ENCODE measurements at regions not wholly inside any gene's neighbourhood (a gene's known extent, or its start where the extent isn't known, plus 50 kb on each side); places are given as distances from the start of the nearest gene placed in this dataset.

DNA sequence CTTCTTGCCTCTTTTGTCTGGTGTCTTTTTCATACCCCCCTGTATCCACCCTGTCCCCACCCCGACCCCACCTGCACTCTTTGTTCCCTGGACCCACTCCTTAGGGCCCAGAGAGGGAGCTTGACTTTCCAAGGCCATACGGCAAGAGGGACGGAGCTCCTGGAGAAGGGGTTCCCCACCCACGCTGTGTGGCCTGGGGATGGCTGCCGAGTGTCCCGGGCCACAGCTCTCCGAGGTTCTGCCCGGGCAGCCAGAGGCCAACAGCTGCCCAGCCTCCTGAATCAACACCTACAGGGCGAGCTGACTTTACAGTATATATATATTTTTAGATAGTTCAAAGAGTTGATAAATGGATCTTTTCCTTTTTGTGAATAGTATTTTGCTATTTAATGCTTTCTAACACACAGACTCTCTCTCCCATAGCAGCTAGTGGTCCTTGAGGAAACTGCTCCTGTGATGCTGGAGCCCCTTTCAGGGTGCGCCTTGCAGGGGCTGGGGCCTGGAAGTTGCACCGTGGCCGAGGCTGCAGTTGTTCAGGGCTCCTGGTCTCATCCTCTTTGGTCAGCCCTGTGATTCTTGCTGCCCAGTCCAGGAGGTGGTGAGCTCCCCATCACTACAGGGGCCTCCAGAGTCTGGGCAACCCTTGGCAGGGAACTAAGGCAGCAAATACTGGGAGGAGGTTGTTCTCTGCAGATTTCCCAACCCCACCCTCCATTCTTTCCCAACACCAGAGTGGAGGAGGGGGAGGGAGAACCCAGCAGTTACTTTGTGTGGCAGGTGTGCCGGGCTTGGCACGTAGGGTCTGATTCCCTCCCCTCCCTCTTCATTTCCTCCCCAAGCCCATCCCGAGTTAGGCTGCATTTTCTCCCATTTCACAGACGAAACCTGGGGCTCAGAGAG, 321.6 kb downstream of the PTPRU start:
- H3K79me2 ChIP-seq (ENCODE audit: insufficient read depth, low read length) = no peaks in the 10 kb centered on the region
- no TSS peak for BruUV-seq (replicated peaks)
- CTCF ChIA-PET = no interaction called here

More for the DNA sequence above, 321.6 kb downstream of the PTPRU start:
- ChIA-PET POLR2A (no interaction called here), RAD21 (ENCODE audit: low non-redundant PET in 1 of 2, low total read pairs in 2 of 2, uncharacterized antibody in 2 of 2, unreplicated experiment in 2 of 2) (no interaction called here)
- H3K9me3 ChIP-seq (ENCODE audit: control insufficient read depth in 1 of 2, insufficient read depth in 1 of 2, low read depth in 1 of 2, low read length in 2 of 2) = peaks cover 0 to 3% of the 10 kb centered on the region in 2 experiments; a peak in 1 of 4 replicates
- ATAC-seq (no peak), DNase-seq (ENCODE audit: low read depth, low spot score) (no peak)
- no peak overlapping the region for H3K4me2 ChIP-seq (ENCODE audit: low read length)
- no peaks in the 10 kb centered on the region for H3K36me3 ChIP-seq (ENCODE audit: control insufficient read depth in 1 of 2, insufficient read depth in 2 of 2, low read length in 2 of 2)
- TF ChIP-seq, protein P1, sequence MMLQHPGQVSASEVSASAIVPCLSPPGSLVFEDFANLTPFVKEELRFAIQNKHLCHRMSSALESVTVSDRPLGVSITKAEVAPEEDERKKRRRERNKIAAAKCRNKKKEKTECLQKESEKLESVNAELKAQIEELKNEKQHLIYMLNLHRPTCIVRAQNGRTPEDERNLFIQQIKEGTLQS (IDR thresholded peaks at IDR 0.05) = no peak
- TF ChIP-seq JUND (IDR thresholded peaks at IDR 0.05) (no peak), FOSL1 (IDR thresholded peaks at IDR 0.05; ENCODE audit: low read depth) (no peak), SP1 (IDR thresholded peaks at IDR 0.05; ENCODE audit: low read depth) (no peak), ZFX (IDR thresholded peaks at IDR 0.05) (no peak), POLR2A (IDR thresholded peaks at IDR 0.05; ENCODE audit: borderline replicate concordance, extremely low read depth, insufficient read depth, insufficient read length) (no peak), CTCF (IDR thresholded peaks at IDR 0.05 in 2 of 3, conservative IDR thresholded peaks at IDR 0.05 in 1 of 3; ENCODE audit: borderline replicate concordance in 1 of 3, insufficient read depth in 1 of 3, low read depth in 2 of 3, low read length in 2 of 3) (no peak), YY1 (IDR thresholded peaks at IDR 0.05; ENCODE audit: extremely low read depth, insufficient replicate concordance, low read depth, low read length) (no peak), ELF1 (IDR thresholded peaks at IDR 0.05; ENCODE audit: borderline replicate concordance, low read depth) (no peak), ZBTB33 (IDR thresholded peaks at IDR 0.05; ENCODE audit: extremely low read depth, insufficient replicate concordance, low read length) (no peak), CEBPB (IDR thresholded peaks at IDR 0.05; ENCODE audit: low read depth) (no peak), ZNF274 (IDR thresholded peaks at IDR 0.05; ENCODE audit: low read depth, low read length) (no peak), EZH2 (IDR thresholded peaks at IDR 0.05) (no peak), TCF7L2 (IDR thresholded peaks at IDR 0.05; ENCODE audit: borderline replicate concordance, extremely low read depth, insufficient read depth, insufficient read length) (no peak), EZH2phosphoT487 (IDR thresholded peaks at IDR 0.05; ENCODE audit: borderline replicate concordance) (no peak), EGR1 (IDR thresholded peaks at IDR 0.05; ENCODE audit: low read depth) (no peak), RAD21 (IDR thresholded peaks at IDR 0.05; ENCODE audit: low read depth) (no peak), SRF (IDR thresholded peaks at IDR 0.05; ENCODE audit: low read depth) (no peak)
- TF ChIP-seq, protein P2, sequence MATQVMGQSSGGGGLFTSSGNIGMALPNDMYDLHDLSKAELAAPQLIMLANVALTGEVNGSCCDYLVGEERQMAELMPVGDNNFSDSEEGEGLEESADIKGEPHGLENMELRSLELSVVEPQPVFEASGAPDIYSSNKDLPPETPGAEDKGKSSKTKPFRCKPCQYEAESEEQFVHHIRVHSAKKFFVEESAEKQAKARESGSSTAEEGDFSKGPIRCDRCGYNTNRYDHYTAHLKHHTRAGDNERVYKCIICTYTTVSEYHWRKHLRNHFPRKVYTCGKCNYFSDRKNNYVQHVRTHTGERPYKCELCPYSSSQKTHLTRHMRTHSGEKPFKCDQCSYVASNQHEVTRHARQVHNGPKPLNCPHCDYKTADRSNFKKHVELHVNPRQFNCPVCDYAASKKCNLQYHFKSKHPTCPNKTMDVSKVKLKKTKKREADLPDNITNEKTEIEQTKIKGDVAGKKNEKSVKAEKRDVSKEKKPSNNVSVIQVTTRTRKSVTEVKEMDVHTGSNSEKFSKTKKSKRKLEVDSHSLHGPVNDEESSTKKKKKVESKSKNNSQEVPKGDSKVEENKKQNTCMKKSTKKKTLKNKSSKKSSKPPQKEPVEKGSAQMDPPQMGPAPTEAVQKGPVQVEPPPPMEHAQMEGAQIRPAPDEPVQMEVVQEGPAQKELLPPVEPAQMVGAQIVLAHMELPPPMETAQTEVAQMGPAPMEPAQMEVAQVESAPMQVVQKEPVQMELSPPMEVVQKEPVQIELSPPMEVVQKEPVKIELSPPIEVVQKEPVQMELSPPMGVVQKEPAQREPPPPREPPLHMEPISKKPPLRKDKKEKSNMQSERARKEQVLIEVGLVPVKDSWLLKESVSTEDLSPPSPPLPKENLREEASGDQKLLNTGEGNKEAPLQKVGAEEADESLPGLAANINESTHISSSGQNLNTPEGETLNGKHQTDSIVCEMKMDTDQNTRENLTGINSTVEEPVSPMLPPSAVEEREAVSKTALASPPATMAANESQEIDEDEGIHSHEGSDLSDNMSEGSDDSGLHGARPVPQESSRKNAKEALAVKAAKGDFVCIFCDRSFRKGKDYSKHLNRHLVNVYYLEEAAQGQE (IDR thresholded peaks at IDR 0.05; ENCODE audit: low read depth) = no peak
- H3K9ac ChIP-seq (ENCODE audit: low read length) = no peak overlapping the region
- H4K20me1 ChIP-seq (ENCODE audit: insufficient read depth) = no peaks in the 10 kb centered on the region
- H3K27ac ChIP-seq (ENCODE audit: low read depth, low read length) = no peak overlapping the region
- intact Hi-C loops (cut with micrococcal nuclease) = no loop called here
- no peak overlapping the region for H2AFZ ChIP-seq (ENCODE audit: low read depth, low read length, poor library complexity, severe bottlenecking)
- no peaks in the 10 kb centered on the region for H3K9me2 ChIP-seq (ENCODE audit: insufficient read depth)
- no peaks in the 10 kb centered on the region for H3K27me3 ChIP-seq (ENCODE audit: insufficient read depth, low read length)
- no peaks in the 10 kb centered on the region for H3K4me1 ChIP-seq (ENCODE audit: control insufficient read depth in 1 of 2, insufficient read depth in 2 of 2, low read length in 2 of 2)
- no peak overlapping the region for H3K4me3 ChIP-seq (replicated peaks in 1 of 2; ENCODE audit: low read depth in 1 of 2, low read length in 2 of 2)

Measured in HCT116 (cell line).